Stimulated activated CD4-positive, alpha-beta T cell treated with anti-CD3 and anti-CD28 coated beads, Interleukin-15, amount 100 ng/mL, for 1 hour (primary cell): ENCODE measurements at regions not wholly inside any gene's neighbourhood (a gene's known extent, or its start where the extent isn't known, plus 50 kb on each side); places are given as distances from the start of the nearest gene placed in this dataset.

ENCODE experiments used
- DNase-seq, 2 donors: peaks; one replicate each; pipeline ENCODE4 v3.0.0-alpha.2; 2020; ENCODE audit warnings: low read depth in 1 of 2, low spot score in 1 of 2

- no peak for DNase-seq
Observed at GRCh38 chr13:75231235-75231634, 250.7 kb downstream of the TBC1D4 start.

- DNase-seq, result no peak
Observed at GRCh38 chr13:75226733-75227435, 255.1 kb downstream of the TBC1D4 start.

- no peak for DNase-seq
Observed at GRCh38 chr13:75226092-75226491, 255.9 kb downstream of the TBC1D4 start.

- no peak for DNase-seq
Observed at GRCh38 chr13:75225288-75226032, 256.5 kb downstream of the TBC1D4 start.

- DNase-seq, result no peak
Observed at GRCh38 chr13:75224053-75224742, 257.8 kb downstream of the TBC1D4 start.

GRCh38 chr13:75222031-75222430 is 259.9 kb downstream of the TBC1D4 start:
- no peak for DNase-seq

GRCh38 chr13:75220861-75221260 is 261.1 kb downstream of the TBC1D4 start:
- DNase-seq, result no peak

GRCh38 chr13:75220238-75220542 is 261.8 kb downstream of the TBC1D4 start:
- DNase-seq, result no peak

- DNase-seq, result peak; percentile 67 to 87
Observed at GRCh38 chr13:75219479-75220237, 262.3 kb downstream of the TBC1D4 start.

GRCh38 chr13:75217949-75218348 is 264.0 kb downstream of the TBC1D4 start:
- no peak for DNase-seq

- DNase-seq, result no peak
Observed at GRCh38 chr13:75216038-75216437, 265.9 kb downstream of the TBC1D4 start.

GRCh38 chr13:75214846-75215245 is 267.1 kb downstream of the TBC1D4 start:
- no peak for DNase-seq

- no peak for DNase-seq
Observed at GRCh38 chr13:75202981-75203380, 279.0 kb downstream of the TBC1D4 start.

- no peak for DNase-seq
Observed at GRCh38 chr13:75197803-75198202, 284.2 kb downstream of the TBC1D4 start.

- no peak for DNase-seq
Observed at GRCh38 chr13:75196147-75196837, 285.7 kb downstream of the TBC1D4 start.

- DNase-seq, result no peak
Observed at GRCh38 chr13:75195495-75196146, 286.3 kb downstream of the TBC1D4 start.

GRCh38 chr13:75194717-75195462 is 287.1 kb downstream of the TBC1D4 start:
- DNase-seq, result no peak

- DNase-seq, result no peak
Observed at GRCh38 chr13:75186379-75186778, 295.6 kb downstream of the TBC1D4 start.

GRCh38 chr13:75181906-75182305 is 300.1 kb downstream of the TBC1D4 start:
- no peak for DNase-seq
